GM12865 (cell line): ENCODE measurements at regions not wholly inside any gene's neighbourhood (a gene's known extent, or its start where the extent isn't known, plus 50 kb on each side); places are given as distances from the start of the nearest gene placed in this dataset.

ENCODE experiments used
- DNase-seq: peaks from one replicate; pipeline ENCODE4 v3.0.0; 2010; ENCODE audit warnings: low read depth
- H3K4me3 ChIP-seq: 2 replicates; pipeline ENCODE4 v1.5.1; 2011; ENCODE audit warnings: mild to moderate bottlenecking, low read depth, low read length, control low read depth
- TF ChIP-seq, protein P1 (sequence below): IDR thresholded peaks from 2 replicates; pipeline ENCODE4 v1.5.1; 2011; ENCODE audit warnings: low read length, control low read depth, low read depth, inconsistent platforms; ENCODE audit not compliant: insufficient read depth; ENCODE audit errors: missing control alignments

GRCh38 chr2:150981826-150982225 lies 279.8 kb downstream of the RBM43 start:
- DNase-seq, result no peak
- H3K4me3 ChIP-seq, result no peak overlapping the region
- TF ChIP-seq, protein P1, sequence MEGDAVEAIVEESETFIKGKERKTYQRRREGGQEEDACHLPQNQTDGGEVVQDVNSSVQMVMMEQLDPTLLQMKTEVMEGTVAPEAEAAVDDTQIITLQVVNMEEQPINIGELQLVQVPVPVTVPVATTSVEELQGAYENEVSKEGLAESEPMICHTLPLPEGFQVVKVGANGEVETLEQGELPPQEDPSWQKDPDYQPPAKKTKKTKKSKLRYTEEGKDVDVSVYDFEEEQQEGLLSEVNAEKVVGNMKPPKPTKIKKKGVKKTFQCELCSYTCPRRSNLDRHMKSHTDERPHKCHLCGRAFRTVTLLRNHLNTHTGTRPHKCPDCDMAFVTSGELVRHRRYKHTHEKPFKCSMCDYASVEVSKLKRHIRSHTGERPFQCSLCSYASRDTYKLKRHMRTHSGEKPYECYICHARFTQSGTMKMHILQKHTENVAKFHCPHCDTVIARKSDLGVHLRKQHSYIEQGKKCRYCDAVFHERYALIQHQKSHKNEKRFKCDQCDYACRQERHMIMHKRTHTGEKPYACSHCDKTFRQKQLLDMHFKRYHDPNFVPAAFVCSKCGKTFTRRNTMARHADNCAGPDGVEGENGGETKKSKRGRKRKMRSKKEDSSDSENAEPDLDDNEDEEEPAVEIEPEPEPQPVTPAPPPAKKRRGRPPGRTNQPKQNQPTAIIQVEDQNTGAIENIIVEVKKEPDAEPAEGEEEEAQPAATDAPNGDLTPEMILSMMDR, result no peak

DNA sequence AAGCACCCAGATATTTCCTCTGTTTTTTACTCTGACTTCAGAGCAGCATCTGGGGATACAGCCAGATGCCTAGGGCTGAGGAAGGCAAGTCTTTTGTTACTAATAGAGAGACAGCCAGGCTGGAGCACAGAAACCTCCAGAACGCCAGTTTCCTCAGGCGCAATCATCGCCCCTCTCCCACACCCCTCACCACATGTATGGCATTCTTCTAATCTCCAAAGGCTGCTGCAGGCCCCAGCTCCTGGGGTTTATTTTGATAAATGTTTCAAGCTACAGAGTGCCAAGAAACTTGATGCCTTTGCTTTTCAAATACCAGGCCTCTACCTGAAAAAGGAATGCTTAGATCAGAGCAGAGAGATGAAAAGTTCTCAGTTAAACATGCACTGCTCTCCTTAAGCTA lies 283.6 kb downstream of the RBM43 start:
- H3K4me3 ChIP-seq, result no peak overlapping the region
- no peak for DNase-seq
- TF ChIP-seq, protein P1, result no peak

GRCh38 chr2:150977296-150977695 lies 284.4 kb downstream of the RBM43 start:
- TF ChIP-seq, protein P1, result no peak
- DNase-seq, result no peak
- no peak overlapping the region for H3K4me3 ChIP-seq

DNA sequence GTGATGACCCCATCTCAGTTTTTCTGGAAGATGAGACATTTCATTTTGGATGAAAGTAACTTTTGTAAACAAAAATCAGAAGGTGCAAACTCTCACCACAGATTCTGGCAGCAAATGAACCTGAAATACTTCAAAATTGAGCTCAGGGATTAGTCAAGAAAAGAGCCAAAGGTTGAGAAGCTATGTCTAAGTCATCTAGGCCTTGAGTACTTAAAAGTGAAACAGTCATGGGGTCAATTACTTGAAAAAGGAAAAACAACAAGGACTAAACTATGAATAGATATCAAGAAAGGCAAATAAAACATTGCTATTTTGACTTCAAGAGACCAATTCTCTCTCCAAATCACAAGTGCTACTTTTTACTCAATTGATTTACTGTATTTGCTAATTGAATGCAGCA lies 285.1 kb downstream of the RBM43 start:
- DNase-seq, result no peak
- no peak overlapping the region for H3K4me3 ChIP-seq
- TF ChIP-seq, protein P1, result no peak

GRCh38 chr2:150974864-150975263 lies 286.8 kb downstream of the RBM43 start:
- DNase-seq, result no peak
- TF ChIP-seq, protein P1, result no peak
- no peak overlapping the region for H3K4me3 ChIP-seq

DNA sequence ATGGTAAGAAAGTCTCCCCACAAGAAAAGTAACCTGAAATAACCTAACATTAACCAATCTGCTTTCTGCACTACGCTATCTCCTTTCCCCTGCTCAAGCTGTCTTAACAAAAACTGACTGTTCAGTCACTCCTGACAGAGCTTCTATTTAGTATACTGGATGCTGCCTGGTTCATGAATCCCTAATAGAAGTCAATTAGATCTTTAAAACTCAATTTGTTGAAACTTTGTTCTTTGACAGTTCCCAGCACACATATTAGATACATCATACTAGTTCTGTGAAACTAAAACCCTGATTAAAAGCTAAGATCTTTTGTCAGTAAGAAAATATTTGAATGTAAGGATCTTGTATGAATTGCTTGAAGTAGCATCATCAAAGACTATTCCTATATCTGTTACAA lies 287.4 kb downstream of the RBM43 start:
- TF ChIP-seq, protein P1, result no peak
- DNase-seq, result no peak
- H3K4me3 ChIP-seq, result no peak overlapping the region

DNA sequence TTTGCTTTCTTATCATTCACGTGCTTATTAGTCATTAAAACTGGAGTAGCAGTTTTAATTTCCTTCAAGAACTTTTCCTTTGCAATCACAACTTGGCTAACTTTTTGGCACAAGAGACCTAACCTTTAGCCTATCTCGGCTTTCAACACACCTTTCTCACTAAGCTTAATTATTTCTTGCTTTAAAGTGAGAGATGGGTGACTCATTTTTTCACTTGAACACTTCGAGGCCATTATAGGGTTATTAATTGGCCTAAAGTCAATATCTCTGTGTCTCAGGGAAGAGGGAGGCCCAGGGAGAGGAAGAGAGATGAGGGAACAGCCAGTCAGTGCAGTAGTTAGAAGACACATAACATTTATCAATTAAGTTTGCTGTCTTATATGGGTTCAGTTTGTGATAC lies 289.8 kb downstream of the RBM43 start:
- H3K4me3 ChIP-seq, result no peak overlapping the region
- DNase-seq, result no peak
- TF ChIP-seq, protein P1, result no peak
